Skin epidermis (tissue), 12 donors: ENCODE measurements at regions not wholly inside any gene's neighbourhood (a gene's known extent, or its start where the extent isn't known, plus 50 kb on each side); places are given as distances from the start of the nearest gene placed in this dataset.
A peak's percentile ranks its signal among the peaks of the same experiment; 100 is the strongest.
"Not testable (repeated sequence)": the region's sequence is repeated elsewhere in the genome, so short reads cannot be mapped to it uniquely, and the experiment has no call there.

ENCODE experiments used
- H3K27ac ChIP-seq, 21 experiments: fragments of 200-600 bp; sonication (generic) in 11 of 21; one replicate each; pipeline ENCODE4 v1.5.0; 2020; ENCODE audit warnings: mild to moderate bottlenecking in 3 of 21, inconsistent platforms in 2 of 21, moderate library complexity in 2 of 21
- H3K4me3 ChIP-seq, 7 experiments: fragments of 200-600 bp; sonication (generic) in 2 of 7; one replicate each; pipeline ENCODE4 v1.5.0; 2020; ENCODE audit warnings: inconsistent platforms in 2 of 7, mild to moderate bottlenecking in 2 of 7, moderate library complexity in 1 of 7

DNA sequence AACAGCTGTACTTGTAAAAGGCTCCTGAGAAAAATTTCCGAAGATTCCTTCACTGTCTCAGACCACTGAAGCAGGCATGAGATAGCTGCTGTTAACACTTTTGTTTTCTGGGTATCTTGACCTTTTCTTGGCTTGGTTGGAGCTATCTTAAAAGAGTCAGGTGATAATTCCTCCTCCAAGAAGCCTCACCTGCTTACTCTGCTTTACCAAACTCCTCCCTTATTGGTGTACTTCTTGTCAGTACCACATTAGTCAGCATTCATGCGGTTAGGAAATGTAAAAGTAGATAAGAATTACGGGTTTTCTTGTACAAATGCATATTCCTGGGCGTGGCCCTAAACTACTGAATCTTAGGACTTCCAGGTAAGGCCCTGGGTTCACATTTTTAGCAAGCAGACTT lies 489.8 kb upstream of the LARGE1 start:
- Histone ChIP-seq H3K27ac (no peak overlapping the region), H3K4me3 (no peak overlapping the region)

DNA sequence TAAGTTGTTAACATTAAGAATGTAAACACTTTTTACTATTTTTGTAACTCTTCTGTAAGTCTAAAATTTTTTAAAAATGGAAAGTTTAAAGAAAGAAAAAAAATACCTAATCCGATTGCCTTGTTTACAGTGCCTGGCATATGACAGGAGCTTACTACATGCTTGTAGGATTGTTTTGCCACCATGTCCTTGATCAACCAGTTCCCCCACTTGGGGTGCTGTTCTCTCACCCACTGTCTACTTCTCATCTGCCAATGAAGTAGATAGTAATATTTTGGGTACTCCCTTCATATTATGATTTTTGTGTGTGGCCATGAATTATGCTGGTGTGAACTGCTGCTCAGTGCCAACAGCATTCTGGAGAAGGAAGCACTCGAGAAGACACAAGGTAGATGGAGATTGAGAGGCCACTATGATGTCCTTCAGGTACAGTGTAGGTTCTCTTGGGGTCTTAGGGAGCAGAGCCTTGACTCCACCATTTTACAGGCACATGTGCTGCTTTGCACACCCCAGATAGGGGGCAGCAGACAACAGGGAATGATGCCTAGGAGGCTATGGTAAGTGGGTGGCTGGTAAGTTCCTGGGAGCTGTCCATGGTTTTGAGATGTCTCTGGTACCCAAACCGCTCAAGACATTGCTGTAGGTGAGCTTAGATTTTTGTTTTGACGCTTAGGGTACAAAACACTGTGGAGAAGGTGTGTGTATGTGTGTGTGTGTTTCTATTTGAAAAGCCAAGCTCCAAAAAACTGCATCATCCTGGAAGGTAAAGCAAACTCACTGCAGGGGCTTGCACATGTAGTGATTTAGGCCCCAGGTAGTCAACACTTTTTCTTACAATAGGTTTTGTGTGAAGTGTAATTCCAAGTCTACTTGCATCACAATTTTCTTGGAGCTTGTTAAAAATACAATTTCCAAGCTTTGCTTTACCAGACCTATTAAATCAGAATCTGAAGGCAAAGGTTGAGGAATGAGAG lies 494.5 kb upstream of the LARGE1 start:
- Histone ChIP-seq H3K4me3 (no peak overlapping the region), H3K27ac (no peak overlapping the region)

DNA sequence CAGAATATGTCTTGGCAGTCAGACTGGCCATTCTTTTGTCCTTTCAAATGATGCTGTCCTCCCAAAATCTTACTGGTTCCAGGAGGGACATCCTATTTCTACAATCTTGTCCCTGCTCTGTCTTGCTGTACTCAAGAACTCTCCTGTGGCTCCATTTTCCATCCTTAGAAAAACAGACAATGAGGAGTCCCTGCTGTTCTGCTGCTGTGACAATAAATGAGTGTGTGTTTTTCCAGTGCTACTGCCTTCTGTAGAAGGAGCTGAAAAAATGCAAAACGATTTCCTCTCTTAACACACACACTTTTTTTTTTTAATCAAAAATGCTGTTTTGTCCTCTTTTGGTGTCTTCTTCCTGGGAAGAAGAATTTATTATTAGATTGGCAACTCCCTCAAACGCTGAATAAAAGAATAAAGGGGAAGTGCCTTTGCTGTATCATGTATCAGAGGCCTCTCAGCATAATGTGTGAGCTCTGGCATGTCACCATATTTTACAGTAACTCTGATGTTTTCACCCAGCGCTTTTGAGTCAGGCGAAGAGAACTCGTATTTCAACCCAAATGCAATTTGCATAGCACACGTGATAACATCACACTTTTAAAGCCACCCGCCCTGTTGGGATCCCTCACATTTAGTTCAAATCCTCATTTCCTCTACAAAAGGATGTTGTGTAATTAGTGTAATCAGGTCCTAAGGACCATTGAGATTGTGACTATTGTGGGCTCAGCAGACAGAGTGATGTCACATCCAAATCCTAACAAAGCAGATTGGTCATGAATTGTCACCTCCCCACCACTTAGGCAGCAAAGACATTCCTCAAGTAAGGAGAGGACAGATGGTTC lies 496.0 kb upstream of the LARGE1 start:
- H3K4me3 ChIP-seq, result no peak overlapping the region
- no peak overlapping the region for H3K27ac ChIP-seq

DNA sequence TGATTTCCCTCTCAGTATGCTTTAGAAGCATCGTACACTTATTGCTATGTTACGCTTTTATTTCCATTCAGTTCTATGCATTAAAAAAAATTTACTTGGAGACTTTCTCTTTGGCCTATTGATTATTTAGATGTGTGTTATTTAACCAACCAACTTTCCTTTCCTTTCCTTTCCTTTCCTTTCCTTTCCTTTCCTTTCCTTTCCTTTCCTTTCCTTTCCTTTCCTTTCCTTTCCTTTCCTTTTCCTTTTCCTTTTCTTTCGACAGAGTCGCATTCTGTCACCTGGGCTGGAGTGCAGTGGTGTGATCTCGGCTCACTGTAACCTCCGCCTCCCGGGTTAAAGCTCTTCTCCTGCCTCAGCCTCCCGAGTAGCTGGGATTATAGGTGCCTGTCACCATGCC lies 502.7 kb upstream of the LARGE1 start:
- H3K27ac ChIP-seq, H3K4me3 ChIP-seq: not testable (repeated sequence)

DNA sequence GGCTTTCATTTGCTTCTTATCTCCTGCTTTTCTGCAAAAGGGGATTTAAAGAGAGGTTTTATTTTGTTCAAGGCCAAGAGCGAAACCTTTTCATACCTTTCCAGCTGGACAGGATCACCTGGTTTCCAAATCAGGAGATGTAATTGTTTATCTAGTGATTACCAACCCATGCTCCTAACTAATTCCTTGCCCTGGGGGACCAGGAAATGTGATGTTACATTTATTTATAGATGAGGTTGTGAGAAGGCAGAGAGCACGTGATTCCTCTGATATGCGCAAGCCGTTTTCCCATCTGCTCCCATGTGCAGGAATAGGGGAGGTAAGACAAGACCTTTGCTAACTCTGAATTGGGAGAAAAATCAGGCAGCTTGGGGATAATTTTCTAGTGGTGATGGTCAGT lies 507.2 kb upstream of the LARGE1 start:
- H3K4me3 ChIP-seq, result no peak overlapping the region

DNA sequence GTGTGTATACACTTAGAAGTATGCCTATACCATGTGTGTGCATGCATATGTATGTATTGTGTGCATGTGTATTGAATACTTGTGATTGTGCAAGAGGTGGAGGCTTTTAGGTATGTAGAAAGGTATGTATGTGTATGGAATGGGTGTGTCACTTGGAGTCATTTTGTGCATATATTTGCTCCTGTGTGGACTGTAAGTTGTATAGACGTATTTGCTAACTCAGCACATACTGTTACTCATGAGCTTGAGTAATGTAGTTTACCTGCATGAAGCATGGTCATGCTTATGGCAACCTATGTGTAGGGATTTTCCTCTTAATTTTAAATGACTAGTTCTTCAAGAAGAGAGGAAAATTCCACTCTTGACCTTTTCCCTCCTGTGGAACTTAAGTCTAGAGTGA lies 507.6 kb upstream of the LARGE1 start:
- Histone ChIP-seq H3K4me3 (no peak overlapping the region), H3K27ac (no peak overlapping the region)

More for the DNA sequence above, 507.2 kb upstream of the LARGE1 start:
- no peak overlapping the region for H3K27ac ChIP-seq

DNA sequence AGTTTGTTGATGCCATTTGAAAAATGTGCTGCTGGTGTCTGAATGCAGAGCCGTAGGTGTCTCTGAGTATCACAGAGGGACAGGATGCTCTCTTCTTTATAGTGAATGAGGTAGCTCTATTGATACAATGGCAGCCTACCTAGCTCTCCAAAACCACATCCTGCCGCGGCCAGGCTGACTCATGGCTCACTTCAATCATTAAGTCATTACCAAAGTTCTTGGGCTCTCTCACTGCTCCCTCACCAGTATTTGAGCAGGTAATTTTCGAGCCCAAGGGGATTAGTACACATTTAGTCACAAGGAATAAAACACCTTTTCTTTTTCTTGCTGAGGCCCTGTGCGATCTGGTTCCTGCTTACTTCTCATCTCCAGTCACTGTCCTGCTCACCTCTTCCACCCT lies 509.0 kb upstream of the LARGE1 start:
- Histone ChIP-seq H3K4me3 (no peak overlapping the region), H3K27ac (peak overlapping the region in 1 of 21 experiments; percentile 28)

DNA sequence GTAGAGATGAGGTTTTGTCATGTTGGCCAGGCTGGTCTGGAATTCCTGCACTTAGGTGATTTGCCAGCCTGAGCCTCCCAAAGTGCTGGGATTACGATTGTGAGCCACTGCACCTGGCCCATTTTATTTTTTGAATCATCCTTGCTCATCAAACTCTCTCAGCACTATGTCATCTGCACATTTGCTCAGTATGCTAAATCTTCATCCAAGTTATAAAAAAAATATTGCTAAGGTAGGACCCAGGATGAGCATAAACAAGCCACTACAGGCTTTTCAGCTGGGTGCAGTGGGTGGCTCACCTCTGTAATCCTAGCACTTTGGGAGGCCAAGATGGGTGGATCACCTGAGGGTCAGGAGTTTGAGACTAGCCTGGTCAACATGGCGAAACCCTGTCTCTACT lies 510.1 kb upstream of the LARGE1 start:
- Histone ChIP-seq H3K27ac (no peak overlapping the region), H3K4me3 (no peak overlapping the region)

DNA sequence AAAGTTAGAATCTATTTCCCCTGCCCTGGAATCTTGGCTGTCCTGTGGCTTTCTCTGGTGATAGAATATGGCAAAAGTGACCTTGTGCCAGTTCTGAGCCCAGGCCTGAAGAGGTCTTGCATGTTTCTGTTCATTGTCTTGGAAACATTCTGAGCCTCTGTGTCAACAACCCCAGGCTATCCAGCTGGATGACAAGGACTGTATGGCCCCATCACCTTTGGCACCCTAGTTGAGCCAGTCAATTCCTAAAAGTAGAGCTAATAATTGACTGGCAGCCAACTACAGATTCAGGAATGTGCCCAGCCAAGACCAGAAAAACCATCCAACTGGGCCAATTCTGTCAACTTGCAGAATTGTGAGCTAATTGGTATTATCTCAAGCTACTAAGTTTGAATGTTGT lies 514.1 kb upstream of the LARGE1 start:
- H3K27ac ChIP-seq, result no peak overlapping the region
- no peak overlapping the region for H3K4me3 ChIP-seq

DNA sequence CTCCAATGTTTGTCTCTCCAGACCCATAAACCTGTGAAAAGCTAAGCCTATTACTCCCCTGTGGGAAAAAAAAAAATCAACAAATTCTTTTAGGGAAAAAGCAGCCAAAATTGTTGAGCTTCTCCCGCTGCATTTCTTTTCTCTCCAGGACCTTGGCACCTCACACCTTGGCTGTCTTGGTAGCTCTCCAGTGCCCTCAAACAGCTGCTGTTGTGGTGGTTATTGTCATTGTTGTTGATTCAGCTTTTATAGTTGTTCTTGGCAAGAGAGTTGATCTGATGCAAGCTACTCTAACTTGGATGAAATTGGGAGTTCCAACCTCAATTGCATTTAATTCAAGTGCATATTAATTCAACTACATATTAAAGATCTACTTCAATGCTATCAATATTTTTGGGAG lies 516.9 kb upstream of the LARGE1 start:
- Histone ChIP-seq H3K27ac (no peak overlapping the region), H3K4me3 (no peak overlapping the region)

DNA sequence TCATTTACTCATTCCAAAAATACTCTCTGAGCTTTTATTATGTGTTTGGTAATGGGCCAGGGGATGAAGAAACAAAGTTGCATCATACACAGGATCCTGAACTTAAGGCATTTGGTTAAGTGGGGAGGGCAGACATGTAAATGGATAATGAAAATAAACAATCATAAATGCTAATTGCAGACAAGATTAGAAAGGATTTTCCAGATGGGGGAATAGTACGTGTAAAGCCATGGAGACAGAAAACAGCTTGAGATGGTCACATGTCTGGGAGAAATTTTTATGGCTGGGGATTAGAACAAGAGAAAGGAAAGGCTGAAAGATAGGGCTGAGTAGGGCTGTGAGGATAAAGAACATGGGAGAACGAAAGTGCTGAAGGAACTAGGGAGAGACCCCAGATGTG lies 534.3 kb upstream of the LARGE1 start:
- Histone ChIP-seq H3K4me3 (no peak overlapping the region), H3K27ac (no peak overlapping the region)

DNA sequence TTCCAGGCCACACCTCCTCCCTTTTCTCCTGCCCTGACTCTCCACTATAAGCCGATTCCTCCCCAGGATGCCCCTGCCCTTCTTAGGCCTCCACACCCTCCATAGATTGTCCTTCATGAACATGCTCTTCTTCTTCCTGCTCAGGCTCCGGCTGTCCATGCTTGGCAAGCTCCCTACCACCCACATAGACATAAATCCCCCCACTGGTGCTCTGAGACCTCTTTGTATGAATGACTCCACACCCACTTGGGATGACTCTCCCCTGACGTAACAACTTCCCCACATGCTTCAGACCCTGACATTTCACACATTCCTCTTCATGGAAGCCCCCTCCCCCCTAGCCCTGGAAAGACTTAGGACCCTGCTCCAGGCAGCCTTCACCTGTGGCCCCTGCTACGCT lies 542.5 kb upstream of the LARGE1 start:
- H3K4me3 ChIP-seq, result no peak overlapping the region

DNA sequence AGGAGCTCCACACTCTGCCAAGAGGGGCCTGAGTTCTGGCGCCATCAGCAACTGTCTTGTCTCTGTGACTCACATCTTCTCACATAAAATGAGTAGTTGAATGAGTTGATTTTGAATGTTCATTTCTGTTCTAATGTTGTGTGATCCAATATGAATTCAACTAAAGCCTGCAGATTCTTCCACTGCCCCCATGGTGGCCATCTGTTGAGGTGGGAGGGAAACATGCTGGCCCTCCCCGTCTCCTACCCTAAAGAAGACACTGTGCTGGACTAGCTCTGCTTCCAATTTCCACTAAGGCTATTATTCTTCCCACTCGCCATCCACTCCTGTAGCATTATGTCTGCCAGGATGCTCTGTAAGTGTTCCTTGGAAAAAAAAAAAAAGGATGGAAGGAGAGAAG lies 555.6 kb upstream of the LARGE1 start:
- H3K4me3 ChIP-seq, result no peak overlapping the region

More for the DNA sequence above, 542.5 kb upstream of the LARGE1 start:
- no peak overlapping the region for H3K27ac ChIP-seq

DNA sequence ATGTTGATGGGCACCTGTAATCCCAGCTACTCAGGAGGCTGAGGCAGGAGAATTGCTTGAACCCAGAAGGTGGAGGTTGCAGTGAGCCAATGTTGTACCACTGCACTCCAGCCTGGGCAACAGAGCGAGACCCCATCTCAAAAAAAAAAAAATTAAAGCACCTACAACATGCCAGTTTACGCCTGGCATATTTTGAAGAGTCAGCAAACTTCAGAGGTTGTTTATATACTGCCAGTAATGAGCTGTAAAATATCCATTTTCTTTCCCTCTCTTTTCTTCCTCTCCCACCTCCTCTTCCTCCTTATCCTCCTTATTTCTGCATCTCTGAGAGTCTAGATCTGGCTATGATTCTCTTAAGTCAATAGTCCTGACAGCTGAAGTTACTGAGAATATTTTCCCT lies 556.5 kb upstream of the LARGE1 start:
- H3K4me3 ChIP-seq, result no peak overlapping the region
- H3K27ac ChIP-seq, result no peak overlapping the region

More for the DNA sequence above, 555.6 kb upstream of the LARGE1 start:
- H3K27ac ChIP-seq, result no peak overlapping the region

DNA sequence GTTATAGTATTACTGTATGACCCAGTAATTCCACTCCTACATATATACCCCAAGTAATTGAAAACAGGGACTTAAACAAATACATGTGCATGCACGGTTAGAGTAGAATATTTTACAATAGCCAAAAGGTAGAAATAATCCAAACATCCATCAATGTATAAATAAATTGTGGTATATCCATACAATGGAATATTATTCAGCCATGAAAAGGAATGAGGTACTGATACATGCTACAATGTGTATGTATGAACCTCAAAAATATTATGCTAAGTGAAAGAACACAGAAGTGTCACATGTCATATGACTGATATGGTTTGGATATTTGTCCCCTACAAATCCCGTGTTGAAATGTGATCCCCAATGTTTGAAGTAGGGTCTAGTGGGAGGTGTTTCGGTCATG lies 560.8 kb upstream of the LARGE1 start:
- no peak overlapping the region for H3K4me3 ChIP-seq

DNA sequence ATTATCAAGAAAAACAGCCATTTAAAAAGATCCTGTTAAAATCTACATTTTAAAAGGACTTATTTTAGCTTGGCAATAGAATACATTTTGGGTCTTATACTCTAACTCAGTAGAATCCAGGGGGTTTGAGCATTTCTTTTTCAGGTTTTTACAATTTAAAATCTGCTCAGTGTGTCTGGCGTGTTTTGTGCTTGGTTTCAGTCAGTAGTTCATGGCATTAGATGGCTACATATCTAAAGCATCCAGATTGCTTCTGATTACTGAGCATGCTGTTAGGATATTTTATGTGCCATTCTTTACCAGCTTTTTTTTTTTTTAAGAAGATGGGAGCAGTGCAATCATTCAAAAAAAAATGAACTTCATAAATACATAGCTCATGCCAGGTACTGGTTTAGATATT lies 566.1 kb upstream of the LARGE1 start:
- Histone ChIP-seq H3K4me3 (no peak overlapping the region), H3K27ac (no peak overlapping the region)

More for the DNA sequence above, 560.8 kb upstream of the LARGE1 start:
- no peak overlapping the region for H3K27ac ChIP-seq

DNA sequence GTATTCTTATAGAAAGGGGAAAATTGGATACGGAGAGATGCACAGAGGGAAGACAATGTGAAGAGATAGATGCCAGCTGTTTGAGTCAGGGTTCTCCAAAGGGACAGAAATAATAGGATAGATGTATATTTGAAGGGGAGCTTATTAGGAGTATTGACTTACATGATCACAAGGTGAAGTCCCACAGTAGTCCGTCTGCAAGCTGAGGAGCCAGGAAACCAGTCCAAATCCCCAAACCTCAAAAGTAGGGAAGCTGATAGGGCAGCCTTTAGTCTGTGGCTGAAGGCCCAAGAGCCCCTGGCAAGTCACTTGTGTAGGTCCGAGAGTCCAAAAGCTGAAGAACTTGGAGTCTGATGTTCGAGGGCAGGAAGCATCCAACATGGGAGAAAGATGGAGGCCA lies 569.6 kb upstream of the LARGE1 start:
- no peak overlapping the region for H3K27ac ChIP-seq
- H3K4me3 ChIP-seq, result no peak overlapping the region

DNA sequence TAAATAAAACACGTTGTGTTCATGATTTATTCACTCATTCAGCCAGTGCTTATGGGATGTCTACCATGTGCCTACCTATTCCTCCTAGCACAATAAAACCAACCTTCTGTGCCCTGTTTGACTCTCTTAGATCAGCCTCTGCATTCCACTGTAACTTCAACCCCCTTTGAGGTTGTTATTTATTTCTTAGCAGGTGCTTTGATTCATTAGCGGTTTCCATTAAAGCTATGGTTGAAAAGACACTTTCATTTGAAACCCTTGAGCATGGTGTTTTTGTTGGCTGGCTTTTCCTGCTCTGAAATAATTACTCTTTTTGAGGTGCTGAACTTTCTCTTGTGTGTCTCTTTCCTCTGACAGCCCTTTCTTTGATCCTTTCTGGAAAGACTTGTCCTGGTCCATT lies 570.6 kb upstream of the LARGE1 start:
- Histone ChIP-seq H3K27ac (no peak overlapping the region), H3K4me3 (no peak overlapping the region)

DNA sequence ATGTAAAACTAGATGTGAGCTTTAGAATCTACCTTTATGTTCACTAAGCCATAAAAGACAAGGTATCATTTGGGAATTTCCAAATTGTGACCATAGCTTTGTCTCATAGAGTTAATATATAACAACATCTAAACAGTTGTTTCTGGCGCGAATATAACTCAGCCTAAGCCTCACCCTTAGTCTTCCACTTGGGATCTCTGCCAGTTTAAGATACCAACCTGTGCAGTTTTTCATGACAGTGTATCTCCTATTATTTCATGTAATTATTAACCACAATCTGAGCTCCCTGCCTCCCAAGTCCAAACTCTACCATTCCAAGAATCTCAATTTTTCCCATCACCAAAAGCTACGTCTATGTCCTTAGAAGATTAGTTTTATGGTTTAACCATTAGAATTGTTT lies 572.5 kb upstream of the ISX start:
- Histone ChIP-seq H3K4me3 (no peak overlapping the region), H3K27ac (no peak overlapping the region)

DNA sequence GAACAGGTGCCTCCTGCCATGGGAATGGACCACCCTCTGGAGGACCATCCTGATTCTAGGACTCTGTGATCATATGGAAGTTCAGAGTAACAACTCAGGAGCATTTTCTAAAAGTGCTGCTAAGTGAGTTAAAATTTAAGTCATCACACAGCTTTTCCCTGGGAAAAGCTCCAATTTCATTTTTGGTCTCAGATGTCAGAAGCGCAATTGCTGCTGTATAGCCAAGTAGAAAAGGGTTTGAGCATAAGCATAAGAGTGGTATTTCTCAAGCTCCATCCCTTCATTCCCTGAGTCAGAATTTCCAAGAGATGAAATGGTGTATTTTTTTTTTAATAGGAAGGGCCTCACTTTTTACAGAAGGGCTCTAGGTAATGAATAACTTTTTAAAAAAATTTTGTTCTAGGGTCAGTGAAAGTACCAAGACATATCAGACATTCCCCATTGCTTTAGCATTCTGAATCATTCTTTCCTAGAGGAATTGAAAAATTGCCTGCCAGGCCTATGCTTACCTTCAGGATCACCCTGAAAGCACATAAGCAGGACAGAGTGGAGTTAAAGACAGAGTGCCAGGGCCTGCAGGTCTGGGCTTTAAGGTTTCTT lies 564.5 kb upstream of the ISX start:
- no peak overlapping the region for H3K4me3 ChIP-seq
- no peak overlapping the region for H3K27ac ChIP-seq
